ENCODE measurements at regions not wholly inside any gene's neighbourhood (a gene's known extent, or its start where the extent isn't known, plus 50 kb on each side); places are given as distances from the start of the nearest gene placed in this dataset.

GRCh38 chr14:71221119-71221518 lies 313.9 kb downstream of the PCNX1 start:
- TF ChIP-seq TAF1 (IDR thresholded peaks at IDR 0.05; ENCODE audit: low read depth) (no peak), POLR2AphosphoS5 (IDR thresholded peaks at IDR 0.05) (no peak), EZH2 (IDR thresholded peaks at IDR 0.05; ENCODE audit: borderline replicate concordance, insufficient read depth, low read length, poor library complexity, severe bottlenecking) (no peak), REST (IDR thresholded peaks at IDR 0.05; ENCODE audit: borderline replicate concordance) (no peak), RAD21 (conservative IDR thresholded peaks at IDR 0.05) (no peak), SMC3 (conservative IDR thresholded peaks at IDR 0.05; ENCODE audit: poor library complexity) (no peak)
- TF ChIP-seq, protein P1, sequence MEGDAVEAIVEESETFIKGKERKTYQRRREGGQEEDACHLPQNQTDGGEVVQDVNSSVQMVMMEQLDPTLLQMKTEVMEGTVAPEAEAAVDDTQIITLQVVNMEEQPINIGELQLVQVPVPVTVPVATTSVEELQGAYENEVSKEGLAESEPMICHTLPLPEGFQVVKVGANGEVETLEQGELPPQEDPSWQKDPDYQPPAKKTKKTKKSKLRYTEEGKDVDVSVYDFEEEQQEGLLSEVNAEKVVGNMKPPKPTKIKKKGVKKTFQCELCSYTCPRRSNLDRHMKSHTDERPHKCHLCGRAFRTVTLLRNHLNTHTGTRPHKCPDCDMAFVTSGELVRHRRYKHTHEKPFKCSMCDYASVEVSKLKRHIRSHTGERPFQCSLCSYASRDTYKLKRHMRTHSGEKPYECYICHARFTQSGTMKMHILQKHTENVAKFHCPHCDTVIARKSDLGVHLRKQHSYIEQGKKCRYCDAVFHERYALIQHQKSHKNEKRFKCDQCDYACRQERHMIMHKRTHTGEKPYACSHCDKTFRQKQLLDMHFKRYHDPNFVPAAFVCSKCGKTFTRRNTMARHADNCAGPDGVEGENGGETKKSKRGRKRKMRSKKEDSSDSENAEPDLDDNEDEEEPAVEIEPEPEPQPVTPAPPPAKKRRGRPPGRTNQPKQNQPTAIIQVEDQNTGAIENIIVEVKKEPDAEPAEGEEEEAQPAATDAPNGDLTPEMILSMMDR (IDR thresholded peaks at IDR 0.05; ENCODE audit: poor library complexity, severe bottlenecking), result no peak
